ENCODE measurements at regions not wholly inside any gene's neighbourhood (a gene's known extent, or its start where the extent isn't known, plus 50 kb on each side); places are given as distances from the start of the nearest gene placed in this dataset.

DNA sequence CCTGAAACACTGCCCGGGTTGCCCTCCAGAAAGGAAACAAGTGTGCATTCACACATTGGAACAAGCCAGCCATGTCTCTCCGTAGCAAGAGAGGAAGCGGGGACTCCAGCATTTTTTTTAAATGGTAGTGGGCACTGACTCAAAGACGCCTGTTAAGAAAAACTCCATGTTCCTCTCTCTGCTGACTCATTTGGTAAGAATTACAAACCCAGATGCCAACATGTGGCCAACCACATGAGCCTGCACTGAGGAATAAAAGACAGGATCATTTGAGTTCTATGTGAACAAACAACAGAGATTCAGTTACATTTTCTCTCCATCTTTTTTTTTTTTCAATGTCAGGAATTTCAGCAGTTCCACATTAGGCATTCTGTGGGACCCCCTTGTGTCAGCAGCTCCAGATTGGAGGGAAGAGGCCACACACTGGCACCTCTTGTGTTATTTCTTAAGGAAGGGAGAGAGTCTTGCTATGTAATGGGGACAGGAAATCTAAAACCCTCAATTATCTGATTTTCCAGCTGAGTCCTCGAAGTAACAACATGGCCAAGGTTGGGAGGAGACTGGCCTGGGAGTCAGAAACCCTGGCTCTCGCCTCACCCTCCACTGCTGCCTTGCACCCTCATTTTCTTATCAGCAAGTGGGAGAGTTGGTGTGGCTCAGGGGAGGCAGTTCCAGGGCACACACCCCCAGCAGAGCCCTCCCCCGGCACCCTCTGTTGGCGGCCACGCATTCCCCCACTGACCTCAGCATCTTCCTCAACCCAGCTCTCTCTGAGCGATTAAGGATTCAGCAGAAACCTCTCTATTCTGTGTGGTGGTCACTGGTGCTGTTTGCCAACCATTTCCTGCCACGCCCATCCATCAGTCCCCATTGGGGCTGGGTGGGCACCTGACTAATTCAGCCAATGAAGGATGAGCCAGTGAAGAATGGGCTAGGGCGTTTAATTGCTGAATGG is 173.0 kb downstream of the FOXL1 start:
- H3K4me1 ChIP-seq = peaks cover 11% of the 10 kb centered on the region
- H3K9me3 ChIP-seq = no peaks in the 10 kb centered on the region
- no peak overlapping the region for H3K27ac ChIP-seq
- no peak overlapping the region for H3K9ac ChIP-seq
- H3K4me2 ChIP-seq = no peak overlapping the region
- no peak overlapping the region for H3K4me3 ChIP-seq
- H3K27me3 ChIP-seq = no peaks in the 10 kb centered on the region
- no peak for TF ChIP-seq Cebpa-rat (IDR thresholded peaks at IDR 0.05)
- no peaks in the 10 kb centered on the region for H3K36me3 ChIP-seq
- no peaks in the 10 kb centered on the region for H4K20me1 ChIP-seq

DNA sequence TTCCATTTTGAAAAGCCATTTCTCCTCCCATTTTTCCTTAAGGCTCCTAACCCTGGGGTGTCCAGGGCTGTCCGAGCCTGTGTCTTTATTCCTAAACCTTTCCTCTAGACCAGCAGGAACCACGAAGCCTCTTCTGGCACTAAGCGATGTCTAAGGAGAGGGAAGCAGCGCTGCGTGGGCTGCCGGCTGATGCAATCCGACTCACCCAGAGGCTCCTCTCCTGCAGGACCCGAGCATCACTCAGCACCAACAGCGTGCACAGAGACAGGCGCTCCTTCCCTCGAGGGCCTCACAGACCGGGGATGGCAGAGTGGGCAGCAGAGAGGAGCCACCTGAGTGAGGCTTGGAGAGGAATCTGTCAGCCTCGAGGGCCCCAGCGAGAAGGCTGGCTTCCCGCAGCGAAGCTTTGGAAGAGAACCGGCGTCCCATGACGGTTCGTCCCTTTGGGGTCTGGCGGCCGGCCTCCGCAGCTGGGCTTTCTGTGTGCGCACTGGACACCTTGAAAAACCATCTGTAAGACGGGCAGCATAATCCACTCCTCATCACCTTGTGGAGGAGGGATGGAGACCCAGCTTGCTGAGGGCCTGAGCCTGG is 174.3 kb downstream of the FOXL1 start:
- Histone ChIP-seq H3K36me3 (no peaks in the 10 kb centered on the region), H3K27me3 (no peaks in the 10 kb centered on the region), H3K4me3 (no peak overlapping the region), H3K27ac (no peak overlapping the region), H3K4me2 (no peak overlapping the region), H3K9me3 (no peaks in the 10 kb centered on the region), H3K4me1 (peaks cover 22% of the 10 kb centered on the region), H3K9ac (no peak overlapping the region), H4K20me1 (no peaks in the 10 kb centered on the region)
- TF ChIP-seq Cebpa-rat (IDR thresholded peaks at IDR 0.05) = no peak

DNA sequence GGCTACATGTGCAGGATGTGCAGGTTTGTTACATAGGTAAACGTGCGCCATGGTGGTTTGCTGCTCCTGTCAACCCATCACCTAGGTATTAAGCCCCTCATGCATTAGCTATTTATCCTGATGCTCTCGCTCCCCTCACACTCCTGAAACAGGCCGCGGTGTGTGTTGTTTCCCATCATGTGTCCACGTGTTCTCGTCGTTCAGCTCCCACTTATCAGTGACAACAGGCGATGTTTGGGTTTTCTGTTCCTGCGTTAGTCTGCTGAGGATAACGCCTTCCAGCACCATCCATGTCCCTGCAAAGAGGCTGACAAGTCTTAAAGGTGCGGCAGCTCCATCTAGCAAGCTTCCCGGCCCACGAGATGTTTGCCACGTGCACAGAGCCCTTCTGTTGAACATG is 175.1 kb downstream of the FOXL1 start:
- Histone ChIP-seq H3K9me3 (no peaks in the 10 kb centered on the region), H3K4me3 (no peak overlapping the region), H4K20me1 (no peaks in the 10 kb centered on the region), H3K4me2 (no peak overlapping the region), H3K9ac (no peak overlapping the region), H3K27ac (no peak overlapping the region), H3K4me1 (peaks cover 18% of the 10 kb centered on the region), H3K27me3 (no peaks in the 10 kb centered on the region), H3K36me3 (no peaks in the 10 kb centered on the region)
- TF ChIP-seq Cebpa-rat (IDR thresholded peaks at IDR 0.05) = no peak

DNA sequence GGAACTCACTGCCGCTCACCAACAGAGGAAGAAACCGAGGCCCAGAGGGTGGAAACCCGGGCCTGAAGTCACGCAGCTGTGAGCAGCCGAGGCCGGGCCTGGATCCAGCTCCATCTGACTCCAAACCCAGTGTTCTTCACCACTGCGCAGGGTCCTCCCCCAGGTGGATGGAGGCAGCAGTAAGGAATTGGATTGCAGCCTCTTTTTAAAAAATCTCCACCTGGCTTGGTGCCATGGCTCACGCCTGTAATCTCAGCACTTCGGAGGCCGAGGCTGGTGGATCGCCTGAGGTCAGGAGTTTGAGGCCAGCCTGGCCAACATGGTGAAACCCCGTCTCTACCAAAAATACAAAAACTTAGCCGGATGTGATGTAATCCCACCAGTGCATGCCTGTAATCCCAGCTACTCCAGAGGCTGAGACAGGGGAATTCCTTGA is 177.2 kb downstream of the FOXL1 start:
- Histone ChIP-seq H3K4me2 (no peak overlapping the region), H3K9me3 (no peaks in the 10 kb centered on the region), H3K36me3 (no peaks in the 10 kb centered on the region), H3K4me3 (no peak overlapping the region), H3K4me1 (peaks cover 18% of the 10 kb centered on the region), H3K9ac (no peak overlapping the region), H3K27ac (no peak overlapping the region), H3K27me3 (0 out of 2 replicates have a peak, but pooled peaks cover 4% of the 10 kb centered on the region), H4K20me1 (no peaks in the 10 kb centered on the region)
- TF ChIP-seq Cebpa-rat (IDR thresholded peaks at IDR 0.05) = no peak

DNA sequence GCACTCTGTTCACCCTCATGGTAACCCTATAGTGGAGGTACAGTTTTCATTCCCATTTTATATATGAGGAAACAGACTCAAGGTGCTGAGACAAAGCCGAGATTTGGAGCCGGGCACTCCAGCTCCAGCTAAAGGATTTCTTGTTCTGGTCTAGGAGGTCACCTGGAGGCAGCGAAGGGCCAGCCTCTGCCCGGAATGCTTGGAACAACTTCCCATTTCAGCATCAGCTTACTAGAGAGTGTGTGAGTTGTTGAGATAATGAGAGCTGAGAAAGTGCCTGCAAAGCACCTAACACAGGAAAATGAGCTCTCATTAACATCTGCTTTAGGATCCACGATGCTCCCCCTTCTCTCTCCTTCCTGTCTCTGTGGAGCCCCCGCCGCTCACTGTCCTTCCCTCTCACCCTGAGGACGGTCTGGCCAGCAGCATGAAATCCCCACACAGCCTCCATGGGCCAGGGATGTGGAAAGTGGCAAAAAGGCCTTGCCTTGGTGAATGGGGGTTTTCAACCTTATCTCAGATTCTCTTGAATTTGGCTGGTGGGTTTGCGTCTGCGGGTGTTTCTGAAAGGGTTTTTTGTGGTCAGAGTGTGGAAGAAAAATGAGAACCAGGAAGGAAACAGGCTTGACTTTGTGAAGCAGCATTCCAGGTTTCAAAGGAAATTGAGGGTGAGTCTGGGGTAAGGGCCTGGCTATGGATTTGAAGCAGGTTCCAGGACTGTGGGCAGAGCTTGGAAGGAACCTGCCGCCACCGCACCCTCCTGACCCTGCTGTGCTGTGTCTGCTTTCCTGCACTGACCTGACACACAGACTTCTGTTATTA is 178.7 kb downstream of the FOXL1 start:
- 0 out of 2 replicates have a peak overlapping the region, but pooled peaks have one; percentile 29 for H3K9ac ChIP-seq
- H3K4me1 ChIP-seq = peaks cover 23% of the 10 kb centered on the region
- H3K27ac ChIP-seq = no peak overlapping the region
- 0 out of 2 replicates have a peak, but pooled peaks cover 12% of the 10 kb centered on the region for H3K27me3 ChIP-seq
- H3K9me3 ChIP-seq = no peaks in the 10 kb centered on the region
- H3K4me2 ChIP-seq = peak overlapping the region; percentile 71
- H3K36me3 ChIP-seq = no peaks in the 10 kb centered on the region
- TF ChIP-seq Cebpa-rat (IDR thresholded peaks at IDR 0.05) = no peak
- no peak overlapping the region for H3K4me3 ChIP-seq
- H4K20me1 ChIP-seq = no peaks in the 10 kb centered on the region

DNA sequence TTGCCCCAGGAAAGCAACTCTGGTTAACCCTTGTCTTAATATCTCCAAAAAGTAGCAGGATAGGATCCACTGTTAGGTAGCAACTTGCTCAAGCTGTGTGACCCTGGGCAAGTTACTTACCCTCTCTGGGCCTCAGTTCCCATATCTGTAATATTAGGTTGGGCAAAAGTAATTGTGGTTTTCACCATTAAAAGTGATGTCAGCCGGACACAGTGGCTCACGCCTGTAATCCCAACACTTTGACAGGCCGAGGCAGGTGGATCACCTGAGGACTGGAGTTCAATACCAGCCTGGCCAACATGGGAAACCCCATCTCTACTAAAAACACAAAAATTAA is 179.3 kb downstream of the FOXL1 start:
- H3K27me3 ChIP-seq = 0 out of 2 replicates have a peak, but pooled peaks cover 15% of the 10 kb centered on the region
- H3K9me3 ChIP-seq = no peaks in the 10 kb centered on the region
- no peaks in the 10 kb centered on the region for H4K20me1 ChIP-seq
- H3K27ac ChIP-seq = no peak overlapping the region
- H3K36me3 ChIP-seq = no peaks in the 10 kb centered on the region
- no peak for TF ChIP-seq Cebpa-rat (IDR thresholded peaks at IDR 0.05)
- H3K4me2 ChIP-seq = peak overlapping the region; percentile 71
- 0 out of 2 replicates have a peak overlapping the region, but pooled peaks have one; percentile 29 for H3K9ac ChIP-seq
- peaks cover 23% of the 10 kb centered on the region for H3K4me1 ChIP-seq
- no peak overlapping the region for H3K4me3 ChIP-seq

DNA sequence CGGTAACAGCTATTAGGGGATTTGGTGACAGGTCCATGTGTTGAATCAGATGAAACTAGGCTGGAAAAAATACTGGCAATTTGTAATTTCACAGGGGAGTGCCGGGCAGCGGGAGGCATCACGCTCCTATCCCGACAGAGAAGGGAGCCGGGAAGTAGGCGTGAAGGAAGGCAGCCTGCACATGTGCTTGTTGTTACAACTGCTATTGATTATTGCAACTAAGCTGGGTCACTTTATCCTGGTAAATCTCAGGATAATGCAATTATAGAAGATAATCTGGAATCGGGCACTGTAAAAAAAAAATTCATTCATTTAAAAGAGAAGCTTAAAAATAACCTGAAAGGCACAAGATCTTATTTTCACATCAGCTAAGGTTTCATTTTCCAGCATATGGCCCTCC is 180.6 kb downstream of the FOXL1 start:
- Histone ChIP-seq H4K20me1 (no peaks in the 10 kb centered on the region), H3K4me1 (peaks cover 23% of the 10 kb centered on the region), H3K27me3 (0 out of 2 replicates have a peak, but pooled peaks cover 15% of the 10 kb centered on the region), H3K9ac (no peak overlapping the region), H3K4me2 (no peak overlapping the region), H3K4me3 (no peak overlapping the region), H3K27ac (no peak overlapping the region), H3K36me3 (no peaks in the 10 kb centered on the region), H3K9me3 (no peaks in the 10 kb centered on the region)
- no peak for TF ChIP-seq Cebpa-rat (IDR thresholded peaks at IDR 0.05)

DNA sequence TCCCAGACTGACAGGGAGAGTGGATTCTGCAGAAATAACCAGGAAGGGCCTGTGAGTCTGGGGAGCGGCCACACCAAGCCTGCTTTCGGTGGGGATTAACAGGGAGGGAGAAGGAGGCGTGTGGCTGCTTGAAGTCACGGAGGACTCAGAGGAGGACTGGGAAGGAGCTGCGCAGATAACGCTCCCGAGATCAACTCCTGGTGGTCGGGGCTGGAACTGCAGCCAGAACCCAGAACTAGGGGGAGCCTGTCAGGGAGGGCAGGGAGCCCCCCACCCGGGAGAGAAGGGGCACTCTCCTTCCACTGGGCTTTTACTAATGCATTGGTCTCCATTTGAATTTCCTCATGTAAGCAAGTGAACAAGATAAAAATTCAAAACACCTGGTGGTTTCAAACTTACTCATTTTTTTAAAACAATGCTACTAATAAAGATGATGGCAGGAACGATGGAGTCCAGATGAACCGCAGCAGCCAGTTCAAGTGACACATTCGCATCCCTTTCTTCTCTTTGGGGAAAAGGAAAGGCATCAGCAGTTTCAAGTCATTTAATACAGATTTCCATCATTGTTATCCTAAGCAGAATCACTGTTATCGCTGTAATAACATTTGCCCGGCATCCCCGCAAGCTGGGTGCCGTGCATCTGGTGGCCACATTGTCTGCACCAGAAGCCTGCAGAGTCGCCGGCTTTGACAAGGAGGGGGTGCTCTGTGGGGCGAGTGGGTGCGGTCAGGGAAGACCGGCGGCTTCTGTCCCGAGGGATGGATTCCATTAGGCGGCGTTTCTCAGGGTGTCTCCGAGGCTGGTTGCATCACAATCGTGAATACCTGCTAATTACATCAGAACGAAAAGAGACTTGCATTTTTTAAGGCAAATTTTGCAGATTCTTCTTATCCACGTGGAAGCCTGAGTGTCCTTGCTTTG is 183.0 kb downstream of the FOXL1 start:
- no peaks in the 10 kb centered on the region for H4K20me1 ChIP-seq
- peak overlapping the region; percentile 8; the same call in 1 of the 2 replicates for H3K4me2 ChIP-seq
- H3K4me3 ChIP-seq = no peak overlapping the region
- H3K27ac ChIP-seq = no peak overlapping the region
- no peaks in the 10 kb centered on the region for H3K36me3 ChIP-seq
- H3K27me3 ChIP-seq = 0 out of 2 replicates have a peak, but pooled peaks cover 15% of the 10 kb centered on the region
- H3K9me3 ChIP-seq = no peaks in the 10 kb centered on the region
- no peak overlapping the region for H3K9ac ChIP-seq
- TF ChIP-seq Cebpa-rat (IDR thresholded peaks at IDR 0.05) = no peak
- peaks cover 20% of the 10 kb centered on the region for H3K4me1 ChIP-seq

DNA sequence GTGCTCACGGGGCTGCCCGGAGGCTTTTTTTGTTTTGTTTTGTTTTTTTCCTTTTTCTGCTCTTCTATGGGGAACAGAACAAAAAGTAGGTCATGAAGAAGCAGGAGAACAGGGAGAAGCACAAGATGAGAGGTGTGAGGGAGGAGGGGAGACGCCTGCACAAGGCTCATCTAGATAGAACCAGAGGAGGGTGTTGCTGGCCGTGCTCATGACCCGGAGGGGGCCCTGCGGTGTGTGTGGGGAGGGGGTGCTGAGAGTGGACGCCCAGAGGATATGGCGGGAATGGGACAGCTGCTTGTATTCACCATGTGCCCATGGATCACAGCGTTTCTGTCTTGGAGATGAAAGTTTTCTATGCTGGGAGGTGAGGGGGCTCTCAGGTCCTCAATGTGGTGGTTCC is 183.7 kb downstream of the FOXL1 start:
- no peak overlapping the region for H3K9ac ChIP-seq
- H3K4me2 ChIP-seq = 0 out of 2 replicates have a peak overlapping the region, but pooled peaks have one; percentile 8
- H3K4me1 ChIP-seq = peaks cover 12% of the 10 kb centered on the region
- no peak overlapping the region for H3K27ac ChIP-seq
- no peaks in the 10 kb centered on the region for H3K9me3 ChIP-seq
- H3K36me3 ChIP-seq = no peaks in the 10 kb centered on the region
- no peaks in the 10 kb centered on the region for H4K20me1 ChIP-seq
- TF ChIP-seq Cebpa-rat (IDR thresholded peaks at IDR 0.05) = no peak
- no peak overlapping the region for H3K4me3 ChIP-seq
- 0 out of 2 replicates have a peak, but pooled peaks cover 15% of the 10 kb centered on the region for H3K27me3 ChIP-seq

Measured in BLaER1 (cell line).